Peyer's patch (tissue), 4 donors: ENCODE measurements at regions not wholly inside any gene's neighbourhood (a gene's known extent, or its start where the extent isn't known, plus 50 kb on each side); places are given as distances from the start of the nearest gene placed in this dataset.

Experiments used
- DNase-seq, 3 donors: peaks; one replicate each; pipeline ENCODE4 v3.0.0-alpha.2; 2017 to 2019
- H3K27ac ChIP-seq, 4 donors: fragments of 200-600 bp; sonication (generic); one replicate each; pipeline ENCODE4 v1.5.1; 2016 to 2019
- H3K27me3 ChIP-seq, 2 donors: fragments of 200-600 bp; sonication (generic); one replicate each; pipeline ENCODE4 v1.5.1; 2019
- H3K36me3 ChIP-seq, 3 donors: fragments of 200-600 bp; sonication (generic); one replicate each; pipeline ENCODE4 v1.5.1; 2016 to 2019
- H3K4me1 ChIP-seq, 4 donors: fragments of 200-600 bp; sonication (generic); one replicate each; pipeline ENCODE4 v1.5.1; 2016 to 2019
- H3K4me3 ChIP-seq, 4 donors: fragments of 200-600 bp; sonication (generic); 1 replicate in 3 of 4; 2 replicates in 1 of 4; pipeline ENCODE4 v1.5.1; 2016 to 2019; ENCODE audit warnings: mild to moderate bottlenecking in 1 of 4
- H3K9me3 ChIP-seq, 4 donors: fragments of 200-600 bp; sonication (generic); one replicate each; pipeline ENCODE4 v1.5.1; 2016 to 2019; ENCODE audit warnings: mild to moderate bottlenecking in 1 of 4
- CTCF ChIP-seq, 6 experiments: fragments of 450-650 bp in 4 of 6; fragments of 200-600 bp in 2 of 6; sonication (generic) in 1 of 6; IDR thresholded peaks; one replicate each; pipeline ENCODE4 v1.5.1; 2017 to 2019; ENCODE audit warnings: antibody characterized with exemption in 6 of 6, mild to moderate bottlenecking in 3 of 6, moderate library complexity in 1 of 6
- POLR2A ChIP-seq, 2 donors: fragments of 450-650 bp; IDR thresholded peaks; one replicate each; pipeline ENCODE4 v1.5.1; 2017; ENCODE audit warnings: antibody characterized with exemption in 2 of 2, mild to moderate bottlenecking in 2 of 2, moderate library complexity in 2 of 2

GRCh38 chr3:71997066-71997653 lies 212.2 kb upstream of the PROK2 start:
- no peaks in the 10 kb centered on the region for H3K9me3 ChIP-seq
- no peaks in the 10 kb centered on the region for H3K27me3 ChIP-seq
- no peak for DNase-seq
- TF ChIP-seq POLR2A (IDR thresholded peaks at IDR 0.05) (no peak), CTCF (IDR thresholded peaks at IDR 0.05) (no peak)
- no peaks in the 10 kb centered on the region for H3K36me3 ChIP-seq
- H3K27ac ChIP-seq, result no peak overlapping the region
- H3K4me1 ChIP-seq, result no peaks in the 10 kb centered on the region
- no peak overlapping the region for H3K4me3 ChIP-seq

DNA sequence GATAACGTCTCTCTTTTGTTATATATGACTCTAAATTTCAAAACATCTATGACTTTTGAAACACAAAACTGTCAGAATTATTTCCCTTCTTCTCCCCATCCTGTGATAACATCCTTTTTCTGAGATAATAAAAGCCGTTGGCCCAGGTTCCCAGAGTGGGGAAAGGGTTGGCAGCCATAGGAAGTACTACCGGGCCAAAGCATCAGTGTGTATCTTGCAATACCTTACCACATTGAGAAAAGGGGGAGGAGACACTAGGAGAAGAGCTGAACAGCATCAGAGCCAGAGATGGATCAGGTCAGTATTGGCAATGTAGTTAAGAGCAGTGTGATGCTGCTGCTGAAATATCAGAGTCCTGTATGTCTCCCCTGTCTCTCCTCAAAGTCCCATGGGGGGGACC lies 210.0 kb upstream of the PROK2 start:
- TF ChIP-seq POLR2A (IDR thresholded peaks at IDR 0.05), result no peak
- TF ChIP-seq CTCF (IDR thresholded peaks at IDR 0.05), result no peak
- Histone ChIP-seq H3K4me1 (no peaks in the 10 kb centered on the region), H3K4me3 (no peak overlapping the region), H3K36me3 (no peaks in the 10 kb centered on the region), H3K9me3 (no peaks in the 10 kb centered on the region), H3K27ac (no peak overlapping the region), H3K27me3 (no peaks in the 10 kb centered on the region)
- no peak for DNase-seq

GRCh38 chr3:71994203-71994602 lies 209.3 kb upstream of the PROK2 start:
- Histone ChIP-seq H3K27me3 (no peaks in the 10 kb centered on the region), H3K4me3 (no peak overlapping the region), H3K36me3 (no peaks in the 10 kb centered on the region), H3K9me3 (no peaks in the 10 kb centered on the region), H3K27ac (no peak overlapping the region), H3K4me1 (no peaks in the 10 kb centered on the region)
- DNase-seq, result no peak
- TF ChIP-seq CTCF (IDR thresholded peaks at IDR 0.05), result no peak

- Histone ChIP-seq H3K4me3 (no peak overlapping the region), H3K27ac (no peak overlapping the region), H3K27me3 (no peaks in the 10 kb centered on the region), H3K4me1 (no peaks in the 10 kb centered on the region), H3K9me3 (no peaks in the 10 kb centered on the region), H3K36me3 (no peaks in the 10 kb centered on the region)
- DNase-seq, result no peak
- no peak for TF ChIP-seq POLR2A (IDR thresholded peaks at IDR 0.05)
- no peak for TF ChIP-seq CTCF (IDR thresholded peaks at IDR 0.05)
Measured at GRCh38 chr3:71991681-71992080, 206.7 kb upstream of the PROK2 start.

GRCh38 chr3:71991046-71991445 lies 206.1 kb upstream of the PROK2 start:
- DNase-seq, result no peak
- H3K27me3 ChIP-seq, result no peaks in the 10 kb centered on the region
- H3K4me1 ChIP-seq, result no peaks in the 10 kb centered on the region
- no peak overlapping the region for H3K4me3 ChIP-seq
- no peaks in the 10 kb centered on the region for H3K36me3 ChIP-seq
- H3K27ac ChIP-seq, result no peak overlapping the region
- no peaks in the 10 kb centered on the region for H3K9me3 ChIP-seq
- no peak for TF ChIP-seq CTCF (IDR thresholded peaks at IDR 0.05)

DNA sequence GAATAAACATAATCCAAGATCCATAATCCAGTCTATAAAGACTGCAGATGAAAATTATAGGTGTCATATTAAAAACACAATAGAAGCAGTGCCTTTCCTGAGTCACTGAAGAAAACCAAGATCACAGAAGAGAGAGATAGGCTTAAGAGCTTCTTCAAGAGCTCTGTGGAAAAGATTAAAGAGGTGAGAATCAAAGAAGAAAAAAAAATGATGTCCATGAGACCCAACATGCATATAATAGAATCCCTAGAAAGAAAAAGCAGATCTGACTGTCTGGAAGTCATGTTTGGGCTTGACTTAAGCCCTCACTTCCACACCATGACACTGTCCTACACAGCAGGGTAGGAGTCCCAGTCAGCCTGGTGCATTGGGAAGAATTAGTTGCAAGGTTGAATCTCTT lies 205.6 kb upstream of the PROK2 start:
- Histone ChIP-seq H3K9me3 (no peaks in the 10 kb centered on the region), H3K4me1 (no peaks in the 10 kb centered on the region), H3K4me3 (no peak overlapping the region), H3K36me3 (no peaks in the 10 kb centered on the region), H3K27me3 (no peaks in the 10 kb centered on the region), H3K27ac (no peak overlapping the region)
- TF ChIP-seq POLR2A (IDR thresholded peaks at IDR 0.05) (no peak), CTCF (IDR thresholded peaks at IDR 0.05) (no peak)
- DNase-seq, result no peak
